Type B pancreatic cell (in vitro differentiated cells): ENCODE measurements at regions not wholly inside any gene's neighbourhood (a gene's known extent, or its start where the extent isn't known, plus 50 kb on each side); places are given as distances from the start of the nearest gene placed in this dataset.

Experiments used
- DNase-seq: peaks from one replicate; pipeline ENCODE4 v3.0.0; 2021; ENCODE audit warnings: mixed read lengths; ENCODE audit not compliant: unreplicated experiment; ENCODE audit errors: extremely low spot score
- H3K27ac Mint-ChIP-seq: 2 replicates; pipeline ENCODE4 v1.8.0; 2021; ENCODE audit warnings: mild to moderate bottlenecking, mixed read lengths
- H3K27me3 Mint-ChIP-seq: 2 replicates; pipeline ENCODE4 v1.8.0; 2021; ENCODE audit warnings: mixed read lengths
- H3K36me3 Mint-ChIP-seq: 2 replicates; pipeline ENCODE4 v1.8.0; 2021; ENCODE audit warnings: mixed read lengths
- H3K4me1 Mint-ChIP-seq: one replicate; pipeline ENCODE4 v1.8.0; 2021; ENCODE audit warnings: mixed read lengths; ENCODE audit not compliant: unreplicated experiment
- H3K4me3 Mint-ChIP-seq: 2 replicates; pipeline ENCODE4 v1.8.0; 2021; ENCODE audit warnings: mild to moderate bottlenecking, mixed read lengths
- H3K9me3 Mint-ChIP-seq: 2 replicates; pipeline ENCODE4 v1.8.0; 2021; ENCODE audit warnings: mixed read lengths
- CTCF ChIP-seq: fragments of 200-600 bp; sonication (generic); conservative IDR thresholded peaks from 2 replicates; pipeline ENCODE4 v1.5.0; 2021; ENCODE audit warnings: antibody characterized with exemption, mild to moderate bottlenecking

- no peak overlapping the region for H3K4me3 Mint-ChIP-seq
- no peak overlapping the region for H3K27ac Mint-ChIP-seq
- H3K36me3 Mint-ChIP-seq = no peaks in the 10 kb centered on the region
- DNase-seq = no peak
- no peak for TF ChIP-seq CTCF
- H3K4me1 Mint-ChIP-seq = peaks cover 14% of the 10 kb centered on the region
- peaks cover under 1% of the 10 kb centered on the region for H3K9me3 Mint-ChIP-seq
- peaks cover 11% of the 10 kb centered on the region for H3K27me3 Mint-ChIP-seq
Measured at GRCh38 chr9:17859228-17859627, 280.4 kb downstream of the SH3GL2 start.

GRCh38 chr9:17859987-17860386 is 281.1 kb downstream of the SH3GL2 start:
- DNase-seq = no peak
- Mint-ChIP-seq H3K36me3 (no peaks in the 10 kb centered on the region), H3K9me3 (peaks cover 4% of the 10 kb centered on the region), H3K27ac (no peak overlapping the region), H3K4me3 (no peak overlapping the region), H3K27me3 (peaks cover 11% of the 10 kb centered on the region), H3K4me1 (peaks cover 14% of the 10 kb centered on the region)
- TF ChIP-seq CTCF = no peak

GRCh38 chr9:17862101-17862500 is 283.2 kb downstream of the SH3GL2 start:
- H3K27ac Mint-ChIP-seq = no peak overlapping the region
- no peak for TF ChIP-seq CTCF
- H3K4me1 Mint-ChIP-seq = peaks cover 14% of the 10 kb centered on the region
- H3K27me3 Mint-ChIP-seq = peaks cover 7% of the 10 kb centered on the region
- DNase-seq = no peak
- no peaks in the 10 kb centered on the region for H3K36me3 Mint-ChIP-seq
- no peak overlapping the region for H3K4me3 Mint-ChIP-seq
- peaks cover 4% of the 10 kb centered on the region for H3K9me3 Mint-ChIP-seq

GRCh38 chr9:17862629-17863028 is 283.8 kb downstream of the SH3GL2 start:
- Mint-ChIP-seq H3K27ac (no peak overlapping the region), H3K27me3 (peaks cover 7% of the 10 kb centered on the region), H3K9me3 (peaks cover 4% of the 10 kb centered on the region), H3K36me3 (no peaks in the 10 kb centered on the region), H3K4me3 (no peak overlapping the region), H3K4me1 (peaks cover 14% of the 10 kb centered on the region)
- no peak for DNase-seq
- TF ChIP-seq CTCF = no peak

GRCh38 chr9:17863213-17863883 is 284.5 kb downstream of the SH3GL2 start:
- no peak for TF ChIP-seq CTCF
- H3K36me3 Mint-ChIP-seq = no peaks in the 10 kb centered on the region
- peaks cover 7% of the 10 kb centered on the region for H3K27me3 Mint-ChIP-seq
- peaks cover 4% of the 10 kb centered on the region for H3K9me3 Mint-ChIP-seq
- DNase-seq = no peak
- no peak overlapping the region for H3K4me3 Mint-ChIP-seq
- H3K27ac Mint-ChIP-seq = no peak overlapping the region
- peaks cover 14% of the 10 kb centered on the region for H3K4me1 Mint-ChIP-seq

GRCh38 chr9:17863924-17864323 is 285.1 kb downstream of the SH3GL2 start:
- no peak for DNase-seq
- H3K4me3 Mint-ChIP-seq = no peak overlapping the region
- H3K36me3 Mint-ChIP-seq = no peaks in the 10 kb centered on the region
- H3K4me1 Mint-ChIP-seq = peaks cover 11% of the 10 kb centered on the region
- H3K27me3 Mint-ChIP-seq = peaks cover 7% of the 10 kb centered on the region
- no peak for TF ChIP-seq CTCF
- H3K27ac Mint-ChIP-seq = no peak overlapping the region
- H3K9me3 Mint-ChIP-seq = peaks cover 4% of the 10 kb centered on the region
